Stimulated activated CD4-positive, alpha-beta T cell treated with anti-CD3 and anti-CD28 coated beads, Interleukin-4, amount 100 ng/mL, for 48 hours (primary cell): ENCODE measurements at regions not wholly inside any gene's neighbourhood (a gene's known extent, or its start where the extent isn't known, plus 50 kb on each side); places are given as distances from the start of the nearest gene placed in this dataset.

ENCODE experiments used
- DNase-seq, 2 donors: peaks; one replicate each; pipeline ENCODE4 v3.0.0-alpha.2; 2020; ENCODE audit warnings: low read depth in 2 of 2

GRCh38 chr14:40909906-40910305 is 696.8 kb upstream of the LRFN5 start:
- no peak for DNase-seq

- DNase-seq: no peak
These were observed 703.0 kb upstream of the LRFN5 start for GRCh38 chr14:40903709-40904108.

- DNase-seq: no peak
These were observed 707.2 kb upstream of the LRFN5 start for GRCh38 chr14:40899435-40899834.

- no peak for DNase-seq
These were observed 711.8 kb upstream of the LRFN5 start for GRCh38 chr14:40894846-40895245.

- DNase-seq: no peak
These were observed 717.5 kb upstream of the LRFN5 start for GRCh38 chr14:40889126-40889525.

GRCh38 chr14:40887912-40888311 is 718.8 kb upstream of the LRFN5 start:
- DNase-seq: no peak

DNA sequence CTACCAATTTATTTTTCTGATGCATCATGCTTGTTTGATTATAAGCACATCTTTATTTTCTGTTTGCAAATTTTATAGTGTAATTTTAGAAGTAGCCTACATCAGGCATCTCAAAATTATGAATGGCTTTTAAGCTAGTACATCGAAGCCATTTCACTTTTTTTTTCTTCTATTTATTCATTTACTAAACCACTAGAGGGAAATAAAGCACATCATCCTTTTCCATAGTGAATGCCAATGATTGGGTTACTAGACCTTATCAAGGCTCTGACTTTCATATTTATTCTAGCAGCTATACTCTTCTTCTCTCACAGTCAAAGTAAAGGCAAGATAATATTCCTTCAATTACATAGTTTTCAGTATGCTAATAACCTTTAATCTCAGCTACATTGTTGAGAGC is 736.4 kb upstream of the LRFN5 start:
- no peak for DNase-seq

- no peak for DNase-seq
These were observed 747.6 kb upstream of the LRFN5 start for GRCh38 chr14:40859055-40859454.

GRCh38 chr14:40855343-40855742 is 751.3 kb upstream of the LRFN5 start:
- no peak for DNase-seq

DNA sequence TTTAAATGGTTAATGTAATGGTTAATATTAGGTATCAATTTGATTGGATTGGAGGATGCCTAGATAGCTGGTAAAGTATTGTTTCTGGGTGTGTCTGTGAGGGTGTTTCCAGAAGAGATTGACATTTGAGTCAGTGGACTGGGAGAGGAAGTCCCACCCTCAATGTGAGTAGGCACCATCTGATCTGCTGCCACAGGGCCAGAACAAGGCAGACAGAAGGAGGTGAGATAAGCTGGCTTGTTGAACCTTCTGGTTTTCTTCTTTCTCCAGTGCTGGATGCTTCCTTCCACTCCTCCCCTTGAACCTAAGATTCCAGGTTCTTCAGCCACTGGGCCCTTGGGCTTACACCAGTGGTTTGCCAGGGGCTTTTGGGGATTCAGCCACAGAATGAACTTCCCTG is 756.5 kb upstream of the LRFN5 start:
- no peak for DNase-seq

GRCh38 chr14:40847480-40847879 is 759.2 kb upstream of the LRFN5 start:
- no peak for DNase-seq

DNA sequence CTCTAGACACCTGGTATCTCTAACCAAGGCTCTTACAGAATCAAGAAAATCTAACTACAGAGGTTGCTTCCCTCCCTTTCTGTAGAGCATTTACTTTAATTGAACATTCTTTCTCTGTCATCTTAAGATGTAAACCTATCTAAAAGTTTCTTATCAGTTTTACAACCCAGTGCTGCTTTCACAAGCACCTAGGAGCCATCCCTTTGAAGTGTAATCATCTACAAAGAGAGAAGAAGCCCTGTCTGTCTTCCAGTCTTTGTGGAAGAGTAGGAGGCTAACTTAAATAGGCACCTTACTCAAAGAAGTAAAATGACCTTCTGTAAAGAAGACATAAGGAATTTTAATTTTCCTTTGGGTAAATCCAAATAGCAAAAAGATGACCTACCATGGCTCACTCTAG is 763.9 kb upstream of the LRFN5 start:
- no peak for DNase-seq

DNA sequence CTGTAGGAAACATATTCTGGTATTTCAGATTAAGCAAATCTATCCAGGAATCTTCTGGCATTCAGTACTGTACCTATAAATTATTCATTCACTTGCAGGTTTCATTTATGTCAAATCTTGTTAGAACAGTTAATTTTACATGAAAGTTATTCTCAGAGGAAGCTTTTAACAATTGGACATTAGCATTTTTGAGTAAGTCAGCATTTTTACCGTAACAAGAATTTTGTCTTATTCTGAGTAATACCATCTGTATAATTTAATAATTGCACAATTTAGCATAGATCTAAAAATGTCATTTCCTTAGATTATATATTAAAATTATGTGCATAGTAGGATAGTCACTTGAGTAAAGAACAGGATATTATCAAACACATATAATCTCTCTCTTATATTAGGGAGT is 764.8 kb upstream of the LRFN5 start:
- DNase-seq: no peak

DNA sequence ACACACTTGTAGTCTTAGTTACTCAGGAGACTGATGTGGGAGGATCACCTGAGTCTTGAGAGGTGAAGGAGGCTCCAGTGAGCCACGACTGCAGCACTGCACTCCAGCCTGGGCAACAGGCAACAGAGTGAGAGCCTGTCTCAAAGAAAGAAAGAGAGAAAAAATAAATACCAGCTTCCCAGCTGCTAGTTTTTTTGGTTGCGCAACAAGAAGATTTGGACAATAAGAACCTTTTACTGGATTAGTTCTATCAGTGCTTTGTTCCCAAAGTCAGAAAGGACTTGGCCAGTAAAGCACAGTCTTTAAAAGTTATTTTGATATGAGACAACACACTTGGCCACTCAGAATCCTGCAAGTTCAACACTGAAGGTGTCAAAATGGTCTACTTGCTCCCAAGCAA is 768.1 kb upstream of the LRFN5 start:
- DNase-seq: no peak

DNA sequence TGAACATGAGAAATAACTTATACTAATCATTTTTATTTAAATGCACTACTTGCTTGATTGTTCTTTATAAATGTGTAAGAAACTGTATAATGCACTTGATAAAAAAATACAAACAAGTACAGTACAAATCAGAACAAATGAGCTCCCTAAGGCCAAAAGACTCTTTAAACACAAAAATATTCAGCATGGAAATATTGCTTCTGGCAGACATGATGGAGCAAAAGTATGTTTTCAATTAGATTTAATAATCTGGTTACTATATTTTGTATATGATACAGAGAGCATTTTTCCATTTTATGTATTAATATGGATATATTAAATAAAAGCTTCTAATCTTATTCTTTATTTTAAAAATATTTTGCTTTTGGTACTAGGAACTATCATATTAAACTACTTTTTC is 800.2 kb upstream of the LRFN5 start:
- DNase-seq: no peak

DNA sequence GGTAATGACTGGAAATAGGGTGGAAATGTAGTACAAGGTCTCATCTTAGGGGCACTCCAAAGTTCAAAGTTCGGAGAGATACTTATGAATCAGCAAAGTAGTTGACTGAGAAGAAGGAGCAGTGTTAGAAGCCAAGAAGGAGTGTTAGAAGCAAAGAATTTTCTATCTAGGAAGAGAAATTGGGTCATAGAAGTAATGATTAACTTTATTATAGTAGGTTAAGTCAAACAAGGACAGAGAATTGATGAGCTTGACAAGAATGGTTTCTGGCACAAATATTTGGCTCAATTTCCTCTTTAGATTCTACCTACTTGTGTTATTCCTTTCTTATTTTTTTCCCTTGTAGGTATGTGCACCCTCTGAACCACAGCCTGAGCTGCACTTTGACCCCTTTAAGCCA is 810.5 kb upstream of the LRFN5 start:
- no peak for DNase-seq

DNA sequence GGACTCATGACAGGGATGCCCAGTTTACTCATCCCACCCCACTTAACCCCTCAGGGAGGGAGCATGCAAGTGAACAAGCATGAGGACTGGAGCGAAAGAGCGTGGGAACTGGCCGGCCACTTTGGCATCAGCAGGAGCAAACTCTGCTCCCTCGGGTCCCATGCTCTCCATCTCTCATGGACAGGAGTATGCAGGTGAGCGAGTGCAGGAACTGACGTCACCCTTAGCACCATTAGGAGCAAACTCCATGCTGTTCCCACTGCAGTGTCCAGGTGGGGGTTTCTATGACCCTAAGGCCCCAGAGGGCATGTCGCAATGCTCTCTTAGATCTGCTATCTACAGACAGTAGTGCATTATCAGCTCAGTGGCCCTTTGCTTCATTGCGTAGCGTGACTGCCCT is 821.8 kb upstream of the LRFN5 start:
- no peak for DNase-seq

- DNase-seq: no peak
These were observed 844.0 kb upstream of the LRFN5 start for GRCh38 chr14:40762685-40763084.

DNA sequence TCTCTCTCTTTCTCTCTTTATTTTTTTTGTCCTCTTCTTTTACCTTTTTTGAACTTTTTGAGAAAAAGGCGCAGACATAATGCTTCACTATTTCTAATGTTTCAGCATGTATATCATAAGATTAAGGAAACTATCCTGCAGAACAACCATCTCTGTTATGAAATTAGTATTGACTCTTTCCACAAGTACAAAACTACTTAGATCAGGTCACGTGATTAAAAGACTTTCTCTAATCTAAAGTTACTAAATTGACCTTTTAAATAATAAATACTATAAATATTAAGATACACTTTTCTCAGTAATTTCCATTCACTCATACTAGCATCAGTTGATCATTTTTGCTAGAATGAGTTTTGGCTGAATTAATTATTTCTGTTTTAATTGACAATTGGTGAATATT is 844.5 kb upstream of the LRFN5 start:
- no peak for DNase-seq

GRCh38 chr14:40760704-40761103 is 846.0 kb upstream of the LRFN5 start:
- no peak for DNase-seq

DNA sequence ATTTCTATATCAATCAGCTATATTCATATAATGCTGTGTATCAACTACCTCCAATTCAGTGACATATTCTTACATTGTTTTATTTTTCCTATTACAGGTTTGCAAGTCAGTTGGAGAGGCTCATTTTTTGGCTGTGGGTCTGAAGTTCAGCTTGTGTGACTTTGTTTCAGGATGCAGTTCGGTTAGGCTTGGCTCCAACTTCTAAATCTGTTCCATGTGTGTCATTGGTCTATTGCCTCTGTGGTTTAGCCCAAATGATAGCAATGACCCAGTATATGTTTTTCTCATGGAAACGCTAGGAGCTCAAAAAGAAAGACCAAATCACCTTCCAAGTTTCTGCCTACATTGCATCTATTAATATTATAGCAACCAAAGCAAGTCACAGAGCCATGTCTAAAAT is 848.6 kb upstream of the LRFN5 start:
- DNase-seq: no peak

- DNase-seq: no peak
These were observed 849.2 kb upstream of the LRFN5 start for GRCh38 chr14:40757376-40757950.

- DNase-seq: no peak
These were observed 873.5 kb upstream of the LRFN5 start for GRCh38 chr14:40733206-40733605.

DNA sequence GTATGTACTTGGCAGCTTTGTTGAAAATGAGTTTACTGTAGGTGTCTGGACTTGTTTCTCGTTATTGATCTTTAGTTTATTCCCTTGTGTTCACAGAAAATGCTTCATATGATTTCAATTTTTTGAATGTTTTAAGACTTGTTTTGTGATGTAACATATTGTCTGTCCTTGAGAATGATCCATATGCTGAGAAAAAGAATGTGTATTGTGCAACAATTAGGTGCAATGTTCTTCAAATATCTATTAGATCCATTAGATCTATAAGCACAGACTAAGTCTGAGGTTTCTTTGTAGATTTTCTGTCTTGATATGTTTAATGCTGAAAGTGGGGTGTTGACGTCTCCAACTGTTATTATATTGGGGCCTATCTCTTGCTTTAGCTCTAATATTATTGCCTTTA is 879.6 kb upstream of the LRFN5 start:
- no peak for DNase-seq

- DNase-seq: no peak
These were observed 893.3 kb upstream of the LRFN5 start for GRCh38 chr14:40713387-40713786.
